ENCODE measurements at regions not wholly inside any gene's neighbourhood (a gene's known extent, or its start where the extent isn't known, plus 50 kb on each side); places are given as distances from the start of the nearest gene placed in this dataset.

- TF ChIP-seq CTCF (IDR thresholded peaks at IDR 0.05) (no peak), POLR2AphosphoS5 (IDR thresholded peaks at IDR 0.05) (no peak)
Observed at GRCh38 chr21:35450830-35451229, 401.7 kb upstream of the RUNX1 start.

Data from suprapubic skin (tissue), 3 donors.